ENCODE measurements at regions not wholly inside any gene's neighbourhood (a gene's known extent, or its start where the extent isn't known, plus 50 kb on each side); places are given as distances from the start of the nearest gene placed in this dataset.

GRCh38 chr3:152960684-152961083 lies 125.8 kb downstream of the P2RY1 start:
- DNase-seq (ENCODE audit: unreplicated experiment), result peak; percentile 56
- Mint-ChIP-seq H3K27me3 (ENCODE audit: insufficient read depth, unreplicated experiment) (no peaks in the 10 kb centered on the region), H3K9me3 (ENCODE audit: unreplicated experiment) (no peaks in the 10 kb centered on the region), H3K27ac (ENCODE audit: low read depth, unreplicated experiment) (peak overlapping the region; percentile 40), H3K36me3 (ENCODE audit: insufficient read depth, unreplicated experiment) (no peaks in the 10 kb centered on the region), H3K4me3 (ENCODE audit: unreplicated experiment) (no peak overlapping the region), H3K4me1 (ENCODE audit: insufficient read depth, unreplicated experiment) (peaks cover 14% of the 10 kb centered on the region)
- CTCF ChIA-PET, result interaction anchor here (0.8 to 3.5 kb wide), 17 partner anchors 7 to 488 kb away, joined by 3 to 28 read pairs (median 4); partner anchors contain the start of gene P2RY1
- intact Hi-C loops (cut with micrococcal nuclease), result loop anchor here (1.0 to 10.0 kb wide), 4 partner anchors 126 to 486 kb away; partner anchors contain the start of gene P2RY1
- TF ChIP-seq CTCF (IDR thresholded peaks at IDR 0.05; ENCODE audit: unreplicated experiment), result no peak
- POLR2A ChIA-PET, result interaction anchor here (0.6 to 2.6 kb wide), 4 partner anchors 13 to 737 kb away, joined by 3 to 9 read pairs (median 4); partner anchors contain the start of gene P2RY1
- BruUV-seq (replicated peaks), result no TSS peak

- H3K9me3 Mint-ChIP-seq (ENCODE audit: unreplicated experiment), result no peaks in the 10 kb centered on the region
- ChIA-PET CTCF (interaction anchor here (0.6 to 3.5 kb wide), 20 partner anchors 8 to 1015 kb away, joined by 3 to 28 read pairs (median 4); partner anchors contain the start of gene P2RY1), POLR2A (interaction anchor here (1.0 to 2.6 kb wide), 3 partner anchors 10 to 127 kb away, joined by 3 to 9 read pairs (median 3); partner anchors contain the start of gene P2RY1)
- no peak overlapping the region for H3K4me3 Mint-ChIP-seq (ENCODE audit: unreplicated experiment)
- no TSS peak for BruUV-seq (replicated peaks)
- peak; percentile 60 for DNase-seq (ENCODE audit: unreplicated experiment)
- no peaks in the 10 kb centered on the region for H3K36me3 Mint-ChIP-seq (ENCODE audit: insufficient read depth, unreplicated experiment)
- peak; percentile 33 for TF ChIP-seq CTCF (IDR thresholded peaks at IDR 0.05; ENCODE audit: unreplicated experiment)
- H3K27ac Mint-ChIP-seq (ENCODE audit: low read depth, unreplicated experiment), result peak overlapping the region; percentile 40
- H3K27me3 Mint-ChIP-seq (ENCODE audit: insufficient read depth, unreplicated experiment), result no peaks in the 10 kb centered on the region
- intact Hi-C loops (cut with micrococcal nuclease), result loop anchor here (1.0 to 10.0 kb wide), 4 partner anchors 127 to 487 kb away; partner anchors contain the start of gene P2RY1
- H3K4me1 Mint-ChIP-seq (ENCODE audit: insufficient read depth, unreplicated experiment), result peaks cover 14% of the 10 kb centered on the region
These were observed 126.4 kb downstream of the P2RY1 start for GRCh38 chr3:152961323-152961722.

GRCh38 chr3:152964911-152965609 lies 130.1 kb downstream of the P2RY1 start:
- Mint-ChIP-seq H3K4me3 (ENCODE audit: unreplicated experiment) (no peak overlapping the region), H3K27ac (ENCODE audit: low read depth, unreplicated experiment) (no peak overlapping the region), H3K9me3 (ENCODE audit: unreplicated experiment) (no peaks in the 10 kb centered on the region), H3K4me1 (ENCODE audit: insufficient read depth, unreplicated experiment) (peaks cover 33% of the 10 kb centered on the region), H3K27me3 (ENCODE audit: insufficient read depth, unreplicated experiment) (no peaks in the 10 kb centered on the region), H3K36me3 (ENCODE audit: insufficient read depth, unreplicated experiment) (no peaks in the 10 kb centered on the region)
- BruUV-seq (replicated peaks), result no TSS peak
- intact Hi-C loops (cut with micrococcal nuclease), result loop anchor here (5.0 to 10.0 kb wide), 2 partner anchors 268 to 390 kb away; no protein-coding TSS in a partner anchor
- POLR2A ChIA-PET, result no interaction called here
- CTCF ChIA-PET, result no interaction called here
- no peak for DNase-seq (ENCODE audit: unreplicated experiment)
- TF ChIP-seq CTCF (IDR thresholded peaks at IDR 0.05; ENCODE audit: unreplicated experiment), result no peak

- H3K36me3 Mint-ChIP-seq (ENCODE audit: insufficient read depth, unreplicated experiment), result no peaks in the 10 kb centered on the region
- ChIA-PET CTCF (interaction anchor here (0.5 kb wide), 1 partner anchor 893 kb away, joined by 3 read pairs; no protein-coding TSS in a partner anchor), POLR2A (interaction anchor here (0.6 to 0.7 kb wide), 2 partner anchors 27 to 1606 kb away, joined by 3 read pairs; no protein-coding TSS in a partner anchor)
- peaks cover 20% of the 10 kb centered on the region for H3K4me1 Mint-ChIP-seq (ENCODE audit: insufficient read depth, unreplicated experiment)
- no peak overlapping the region for H3K27ac Mint-ChIP-seq (ENCODE audit: low read depth, unreplicated experiment)
- H3K27me3 Mint-ChIP-seq (ENCODE audit: insufficient read depth, unreplicated experiment), result no peaks in the 10 kb centered on the region
- H3K9me3 Mint-ChIP-seq (ENCODE audit: unreplicated experiment), result no peaks in the 10 kb centered on the region
- DNase-seq (ENCODE audit: unreplicated experiment), result peak; percentile 58
- TF ChIP-seq CTCF (IDR thresholded peaks at IDR 0.05; ENCODE audit: unreplicated experiment), result no peak
- no peak overlapping the region for H3K4me3 Mint-ChIP-seq (ENCODE audit: unreplicated experiment)
- BruUV-seq (replicated peaks), result no TSS peak
- intact Hi-C loops (cut with micrococcal nuclease), result loop anchor here (10.0 kb wide), 1 partner anchor 394 kb away; no protein-coding TSS in a partner anchor
These were observed 133.6 kb downstream of the P2RY1 start for GRCh38 chr3:152968388-152969024.
